Astrocyte (in vitro differentiated cells and primary cell): ENCODE measurements at regions not wholly inside any gene's neighbourhood (a gene's known extent, or its start where the extent isn't known, plus 50 kb on each side); places are given as distances from the start of the nearest gene placed in this dataset.

Experiments used
- DNase-seq: peaks from one replicate; pipeline ENCODE4 v3.0.0-alpha.2; 2010; ENCODE audit warnings: low read depth
- FAIRE-seq: peaks from 2 replicates; lab custom pipeline; 2011; peaks lifted over from hg19 to GRCh38; lab: Jason Lieb, UNC
- H2AFZ ChIP-seq: 2 replicates; pipeline ENCODE4 v1.6.0; 2012; ENCODE audit warnings: low read depth, low read length, inconsistent platforms
- H3K27ac ChIP-seq: 2 replicates; pipeline ENCODE4 v1.5.1; 2011; ENCODE audit warnings: low read depth, low read length, inconsistent platforms
- H3K27me3 ChIP-seq: 2 replicates; pipeline ENCODE4 v1.6.0; 2011; ENCODE audit warnings: low read length, inconsistent platforms; ENCODE audit not compliant: insufficient read depth
- H3K36me3 ChIP-seq: 2 replicates; pipeline ENCODE4 v1.5.1; 2011; ENCODE audit warnings: low read length, inconsistent platforms; ENCODE audit not compliant: insufficient read depth
- H3K4me1 ChIP-seq: 2 replicates; pipeline ENCODE4 v1.5.1; 2011; ENCODE audit warnings: low read length, inconsistent platforms; ENCODE audit not compliant: insufficient read depth
- H3K4me2 ChIP-seq: 2 replicates; pipeline ENCODE4 v1.6.0; 2012; ENCODE audit warnings: low read length, inconsistent platforms
- H3K4me3 ChIP-seq: 2 replicates; pipeline ENCODE4 v1.5.1; 2011; ENCODE audit warnings: low read depth, mild to moderate bottlenecking, low read length, inconsistent platforms; ENCODE audit not compliant: insufficient read depth
- H3K79me2 ChIP-seq: 2 replicates; pipeline ENCODE4 v1.6.0; 2012; ENCODE audit warnings: mild to moderate bottlenecking, low read length, inconsistent platforms; ENCODE audit not compliant: insufficient read depth
- H3K9ac ChIP-seq: 2 replicates; pipeline ENCODE4 v1.6.0; 2012; ENCODE audit warnings: mild to moderate bottlenecking, low read length, inconsistent platforms
- H3K9me3 ChIP-seq: 2 replicates; pipeline ENCODE4 v1.5.1; 2012; ENCODE audit warnings: low read depth, mild to moderate bottlenecking, low read length, inconsistent platforms; ENCODE audit not compliant: insufficient read depth
- H4K20me1 ChIP-seq: 2 replicates; pipeline ENCODE4 v1.6.0; 2012; ENCODE audit warnings: low read length, inconsistent platforms; ENCODE audit not compliant: insufficient read depth
- H3K27ac Mint-ChIP-seq: one replicate; pipeline ENCODE4 v1.8.0; 2021; ENCODE audit warnings: mild to moderate bottlenecking, mixed read lengths; ENCODE audit not compliant: unreplicated experiment
- H3K27me3 Mint-ChIP-seq: one replicate; pipeline ENCODE4 v1.8.0; 2021; ENCODE audit warnings: low read depth, mixed read lengths; ENCODE audit not compliant: unreplicated experiment
- H3K36me3 Mint-ChIP-seq: one replicate; pipeline ENCODE4 v1.8.0; 2021; ENCODE audit warnings: low read depth, mixed read lengths; ENCODE audit not compliant: unreplicated experiment
- H3K4me1 Mint-ChIP-seq: one replicate; pipeline ENCODE4 v1.8.0; 2021; ENCODE audit warnings: low read depth, mixed read lengths; ENCODE audit not compliant: unreplicated experiment
- H3K4me3 Mint-ChIP-seq: one replicate; pipeline ENCODE4 v1.8.0; 2021; ENCODE audit warnings: mild to moderate bottlenecking, moderate library complexity, mixed read lengths; ENCODE audit not compliant: unreplicated experiment
- H3K9me3 Mint-ChIP-seq: one replicate; pipeline ENCODE4 v1.8.0; 2021; ENCODE audit warnings: mild to moderate bottlenecking, mixed read lengths; ENCODE audit not compliant: unreplicated experiment
- EZH2 ChIP-seq: IDR thresholded peaks from 2 replicates; pipeline ENCODE4 v1.6.1; 2012; ENCODE audit warnings: mild to moderate bottlenecking, low read length, inconsistent platforms; ENCODE audit not compliant: insufficient read depth
- TF ChIP-seq, protein P1 (sequence below): IDR thresholded peaks from 2 replicates; pipeline ENCODE4 v1.5.1; 2011; ENCODE audit warnings: low read depth, mild to moderate bottlenecking, inconsistent platforms, low read length, moderate library complexity; ENCODE audit not compliant: insufficient read depth

DNA sequence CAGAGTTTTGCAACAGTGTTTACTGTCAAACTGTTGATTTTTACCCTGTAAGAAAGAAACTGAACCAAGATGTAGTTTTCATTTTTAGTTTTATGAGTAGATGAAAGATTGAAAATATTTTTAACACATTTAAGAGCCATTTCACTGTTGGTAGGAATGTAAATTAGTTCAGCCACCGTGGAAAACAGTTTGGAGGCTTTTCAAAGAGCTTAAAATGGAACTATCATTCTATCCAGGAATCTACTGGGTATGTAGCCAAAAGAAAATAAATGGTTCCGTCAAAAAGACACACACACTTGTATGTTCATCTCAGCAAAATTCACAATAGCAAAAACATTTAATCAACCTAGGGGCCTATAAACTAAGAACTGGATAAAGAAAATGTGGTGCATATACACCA, 729.8 kb upstream of the CDH7 start:
- Histone ChIP-seq H3K79me2 (no peaks in the 10 kb centered on the region), H2AFZ (no peak overlapping the region), H3K4me1 (no peaks in the 10 kb centered on the region), H3K9me3 (peaks cover 6% of the 10 kb centered on the region), H3K27ac (no peak overlapping the region), H4K20me1 (no peaks in the 10 kb centered on the region), H3K9ac (no peak overlapping the region), H3K27me3 (no peaks in the 10 kb centered on the region), H3K4me2 (no peak overlapping the region), H3K4me3 (no peak overlapping the region), H3K36me3 (no peaks in the 10 kb centered on the region)
- FAIRE-seq (no peak), DNase-seq (no peak)
- Mint-ChIP-seq H3K27me3 (no peaks in the 10 kb centered on the region), H3K4me1 (no peaks in the 10 kb centered on the region), H3K27ac (no peak overlapping the region), H3K4me3 (no peak overlapping the region), H3K36me3 (no peaks in the 10 kb centered on the region), H3K9me3 (no peaks in the 10 kb centered on the region)
- no peak for TF ChIP-seq EZH2
- TF ChIP-seq, protein P1, sequence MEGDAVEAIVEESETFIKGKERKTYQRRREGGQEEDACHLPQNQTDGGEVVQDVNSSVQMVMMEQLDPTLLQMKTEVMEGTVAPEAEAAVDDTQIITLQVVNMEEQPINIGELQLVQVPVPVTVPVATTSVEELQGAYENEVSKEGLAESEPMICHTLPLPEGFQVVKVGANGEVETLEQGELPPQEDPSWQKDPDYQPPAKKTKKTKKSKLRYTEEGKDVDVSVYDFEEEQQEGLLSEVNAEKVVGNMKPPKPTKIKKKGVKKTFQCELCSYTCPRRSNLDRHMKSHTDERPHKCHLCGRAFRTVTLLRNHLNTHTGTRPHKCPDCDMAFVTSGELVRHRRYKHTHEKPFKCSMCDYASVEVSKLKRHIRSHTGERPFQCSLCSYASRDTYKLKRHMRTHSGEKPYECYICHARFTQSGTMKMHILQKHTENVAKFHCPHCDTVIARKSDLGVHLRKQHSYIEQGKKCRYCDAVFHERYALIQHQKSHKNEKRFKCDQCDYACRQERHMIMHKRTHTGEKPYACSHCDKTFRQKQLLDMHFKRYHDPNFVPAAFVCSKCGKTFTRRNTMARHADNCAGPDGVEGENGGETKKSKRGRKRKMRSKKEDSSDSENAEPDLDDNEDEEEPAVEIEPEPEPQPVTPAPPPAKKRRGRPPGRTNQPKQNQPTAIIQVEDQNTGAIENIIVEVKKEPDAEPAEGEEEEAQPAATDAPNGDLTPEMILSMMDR: no peak

DNA sequence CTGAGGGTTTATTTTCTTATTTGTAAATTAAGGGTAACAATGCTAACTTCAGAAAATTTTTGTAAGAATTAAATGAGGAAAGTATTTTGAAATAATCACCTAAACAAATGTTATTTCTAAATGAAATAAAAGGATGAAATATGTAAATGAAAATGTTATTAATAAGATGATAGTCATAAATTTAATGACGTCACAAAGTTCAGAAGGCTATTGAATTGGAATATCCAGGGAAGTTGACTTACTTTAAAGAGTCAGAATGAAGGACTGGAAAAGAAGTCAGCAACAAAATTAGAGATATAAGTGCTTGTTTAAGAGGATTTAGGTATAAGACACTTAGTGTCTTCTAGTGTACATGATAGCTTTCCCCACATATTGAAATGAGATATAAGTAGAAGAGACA, 732.6 kb upstream of the CDH7 start:
- no peak for TF ChIP-seq EZH2
- TF ChIP-seq, protein P1: no peak
- Mint-ChIP-seq H3K4me1 (no peaks in the 10 kb centered on the region), H3K27me3 (no peaks in the 10 kb centered on the region), H3K27ac (no peak overlapping the region), H3K9me3 (no peaks in the 10 kb centered on the region), H3K36me3 (no peaks in the 10 kb centered on the region), H3K4me3 (no peak overlapping the region)
- H3K27me3 ChIP-seq: no peaks in the 10 kb centered on the region
- H3K4me1 ChIP-seq: no peaks in the 10 kb centered on the region
- H3K9ac ChIP-seq: no peak overlapping the region
- H3K4me3 ChIP-seq: no peak overlapping the region
- H3K27ac ChIP-seq: no peak overlapping the region
- FAIRE-seq (no peak), DNase-seq (no peak)
- no peak overlapping the region for H3K4me2 ChIP-seq
- H2AFZ ChIP-seq: no peak overlapping the region
- no peaks in the 10 kb centered on the region for H3K9me3 ChIP-seq
- H3K36me3 ChIP-seq: no peaks in the 10 kb centered on the region
- no peaks in the 10 kb centered on the region for H4K20me1 ChIP-seq
- no peaks in the 10 kb centered on the region for H3K79me2 ChIP-seq

DNA sequence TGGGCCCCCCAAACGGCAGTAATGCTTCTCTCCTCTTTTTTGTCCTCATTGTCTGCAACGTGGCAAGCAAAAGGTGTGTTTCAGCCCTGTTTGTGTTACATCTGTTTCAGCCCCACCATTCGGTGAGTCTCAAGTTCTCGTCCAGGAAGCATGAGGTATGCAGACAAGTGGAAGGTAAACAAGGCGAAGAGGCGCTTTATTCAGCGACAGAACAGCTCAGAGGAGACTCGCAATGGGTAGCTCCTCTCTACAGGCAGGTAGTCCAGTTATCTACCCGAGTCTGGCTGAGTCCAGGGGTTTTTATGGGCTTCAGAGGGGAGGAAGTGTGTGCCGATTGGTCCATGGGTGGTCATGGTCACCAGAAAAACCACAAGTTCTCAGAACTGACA, 733.4 kb upstream of the CDH7 start:
- no peaks in the 10 kb centered on the region for H3K36me3 ChIP-seq
- H3K27ac ChIP-seq: no peak overlapping the region
- H3K9me3 Mint-ChIP-seq: no peaks in the 10 kb centered on the region
- H4K20me1 ChIP-seq: no peaks in the 10 kb centered on the region
- DNase-seq: no peak
- H2AFZ ChIP-seq: no peak overlapping the region
- no peak for TF ChIP-seq EZH2
- TF ChIP-seq, protein P1: no peak
- no peak overlapping the region for H3K27ac Mint-ChIP-seq
- no peak overlapping the region for H3K4me3 ChIP-seq
- H3K4me2 ChIP-seq: no peak overlapping the region
- no peaks in the 10 kb centered on the region for H3K27me3 ChIP-seq
- no peaks in the 10 kb centered on the region for H3K9me3 ChIP-seq
- no peaks in the 10 kb centered on the region for H3K79me2 ChIP-seq
- FAIRE-seq: no peak
- H3K36me3 Mint-ChIP-seq: no peaks in the 10 kb centered on the region
- no peaks in the 10 kb centered on the region for H3K4me1 ChIP-seq
- no peak overlapping the region for H3K9ac ChIP-seq
- no peaks in the 10 kb centered on the region for H3K27me3 Mint-ChIP-seq
- H3K4me3 Mint-ChIP-seq: no peak overlapping the region
- H3K4me1 Mint-ChIP-seq: no peaks in the 10 kb centered on the region
